NCI-H2081 treated with DMSO at 0.1 percent for 48 hours (cell line): ENCODE measurements at regions not wholly inside any gene's neighbourhood (a gene's known extent, or its start where the extent isn't known, plus 50 kb on each side); places are given as distances from the start of the nearest gene placed in this dataset.
"Not testable (repeated sequence)": the region's sequence is repeated elsewhere in the genome, so short reads cannot be mapped to it uniquely, and the experiment has no call there.

Source experiments
- DNase-seq: peaks from one replicate; lab custom pipeline; 2025; lab: John Stamatoyannopoulos, UW

DNA sequence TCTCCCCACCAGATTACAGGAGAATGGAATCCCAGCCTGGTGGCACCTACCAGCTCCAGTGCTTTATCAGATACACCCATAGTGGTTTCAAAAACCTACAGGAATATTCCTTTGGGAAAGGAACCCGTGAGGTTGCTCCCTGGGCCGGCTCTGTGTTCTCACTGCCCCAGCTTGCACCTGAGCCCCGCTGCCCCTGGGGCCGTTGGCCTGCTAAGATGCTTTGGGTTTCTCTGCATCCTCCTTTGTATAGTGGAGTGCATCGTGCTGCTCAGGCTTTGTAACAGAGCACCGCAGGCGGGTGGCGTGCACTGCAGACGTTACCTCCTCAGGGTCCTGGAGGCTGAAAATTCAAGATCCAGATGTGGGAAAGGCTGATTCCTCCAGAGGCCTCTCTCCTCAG is 414.1 kb downstream of the BRD1 start:
- no peak for DNase-seq

DNA sequence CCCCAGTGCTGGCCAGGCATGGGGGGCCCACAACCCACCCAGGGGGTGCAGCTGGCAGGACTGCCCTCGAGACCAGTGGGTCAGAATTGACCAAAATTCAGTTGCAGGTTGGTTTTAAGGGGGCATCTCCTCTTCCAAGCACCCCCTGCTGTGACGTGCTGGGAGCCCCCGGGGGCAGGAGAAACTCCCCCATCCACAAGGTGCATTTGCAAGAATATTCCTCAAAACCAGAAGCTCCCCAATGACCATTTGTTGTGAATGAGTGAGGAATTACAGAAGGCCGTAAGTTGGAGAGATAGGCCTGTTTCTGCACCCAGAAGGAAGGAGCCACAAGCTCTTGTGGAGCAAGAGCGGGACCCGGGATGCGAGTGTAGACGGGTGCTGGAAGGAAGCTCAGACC is 414.5 kb downstream of the BRD1 start:
- no peak for DNase-seq

- no peak for DNase-seq
Measured at GRCh38 chr22:49412236-49412635, 415.4 kb downstream of the BRD1 start.

GRCh38 chr22:49411236-49411635 is 416.4 kb downstream of the BRD1 start:
- DNase-seq, result no peak

DNA sequence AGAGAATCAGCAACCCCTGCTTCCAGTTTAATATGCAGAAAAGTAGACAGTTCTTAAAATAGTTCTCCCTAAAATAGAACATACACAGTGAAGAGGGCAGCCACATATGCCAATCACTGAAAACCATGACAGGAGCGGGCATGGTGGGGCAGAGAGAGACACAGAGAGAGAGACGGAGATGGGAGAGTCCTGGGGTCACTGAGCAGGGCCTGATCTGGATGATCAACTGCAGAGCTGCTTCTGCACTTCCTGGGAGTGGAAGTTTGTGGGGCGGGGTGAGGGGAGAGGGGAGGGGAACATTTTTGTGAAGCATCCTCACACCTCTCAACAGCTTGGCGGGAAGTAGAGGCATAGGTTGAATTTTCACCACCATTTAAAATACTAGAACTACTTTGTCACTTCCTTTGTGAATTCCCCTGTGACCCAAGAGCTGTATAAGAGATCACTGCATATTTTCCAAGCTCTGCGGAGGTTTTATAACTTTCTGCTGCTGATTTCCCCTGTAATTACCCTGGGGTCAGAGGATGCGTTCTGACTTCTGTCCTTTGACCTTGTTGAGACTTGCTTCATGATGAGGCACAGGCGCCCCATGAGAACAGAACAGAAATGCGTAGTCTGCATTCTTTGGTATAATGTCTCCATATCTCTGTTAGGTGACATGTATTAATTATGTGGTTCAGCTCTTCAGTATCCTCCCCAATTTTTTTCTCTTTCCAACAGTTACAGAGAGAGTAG is 419.4 kb downstream of the BRD1 start:
- DNase-seq, result no peak

DNA sequence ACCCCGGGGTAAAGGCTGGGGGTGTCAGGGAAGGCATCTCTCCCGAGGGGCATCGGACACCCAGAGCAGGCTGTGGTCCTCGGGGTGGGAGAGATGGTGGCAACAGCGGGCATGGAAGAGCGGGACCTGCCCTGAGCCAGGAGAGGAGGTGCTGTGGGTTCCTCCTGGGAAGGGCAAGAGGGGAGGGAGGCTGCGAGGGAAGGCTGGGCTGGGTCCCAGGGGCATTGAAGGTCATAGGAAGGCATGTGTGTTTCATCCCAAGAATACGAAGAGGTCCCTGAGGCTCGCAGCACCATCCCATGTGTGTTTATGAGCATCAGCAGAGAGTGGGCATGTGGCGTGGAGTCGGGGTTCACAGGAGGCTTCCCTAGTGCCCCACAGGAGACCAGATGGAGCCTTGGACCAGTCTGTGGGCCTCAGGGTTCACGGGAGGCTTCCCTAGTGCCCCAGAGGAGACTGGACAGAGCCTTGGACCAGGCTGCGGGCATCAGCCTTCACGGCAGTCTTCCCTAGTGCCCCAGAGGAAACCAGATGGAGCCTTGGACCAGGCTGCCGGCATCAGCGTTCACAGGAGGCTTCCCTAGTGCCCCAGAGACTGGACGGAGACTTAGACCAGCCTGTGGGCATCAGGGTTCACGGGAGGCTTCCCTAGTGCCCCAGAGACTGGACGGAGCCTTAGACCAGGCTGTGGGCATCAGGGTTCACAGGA is 420.6 kb downstream of the BRD1 start:
- no peak for DNase-seq

GRCh38 chr22:49406047-49406650 is 421.5 kb downstream of the BRD1 start:
- no peak for DNase-seq

DNA sequence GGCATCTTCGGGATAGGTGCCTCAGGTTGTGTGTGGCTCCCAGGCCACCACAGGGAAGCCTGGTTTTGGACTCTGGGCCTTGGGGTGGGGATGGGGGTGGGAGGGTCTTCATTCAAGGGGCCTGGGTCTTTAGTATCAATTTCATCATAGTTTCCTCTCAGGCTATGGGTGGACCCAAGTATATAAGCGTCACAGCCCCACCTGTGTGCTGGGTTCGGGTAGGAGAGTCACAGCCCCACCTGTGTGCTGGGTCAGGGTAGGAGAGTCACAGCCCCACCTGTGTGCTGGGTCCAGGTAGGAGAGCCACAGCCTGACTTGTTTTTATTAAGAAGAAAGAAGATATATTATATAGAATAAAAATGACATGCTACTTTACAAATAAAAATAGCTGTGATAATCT is 422.1 kb downstream of the BRD1 start:
- DNase-seq, result no peak

GRCh38 chr22:49404576-49405241 is 423.0 kb downstream of the BRD1 start:
- no peak for DNase-seq

- DNase-seq, result no peak
Measured at GRCh38 chr22:49404020-49404419, 423.7 kb downstream of the BRD1 start.

DNA sequence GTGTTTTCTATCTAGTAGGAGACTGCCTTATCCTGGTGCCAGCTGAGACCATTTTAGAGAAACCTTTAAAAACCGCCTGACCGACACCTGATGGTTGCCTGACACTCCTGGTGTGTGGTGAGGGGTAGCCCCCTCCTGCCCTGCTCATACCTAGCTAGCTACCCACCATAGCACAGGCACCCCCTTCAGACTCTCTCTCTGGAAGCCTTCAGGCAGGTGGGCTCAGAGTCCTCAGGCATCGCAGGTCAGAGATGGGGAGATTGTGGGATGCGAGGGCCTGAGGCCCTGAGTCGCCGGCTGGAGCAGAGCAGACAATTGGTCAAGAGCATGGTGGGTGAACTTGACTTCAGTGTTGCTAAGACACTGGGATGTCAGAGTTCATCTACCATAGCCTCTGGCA is 424.6 kb downstream of the BRD1 start:
- DNase-seq, result no peak

DNA sequence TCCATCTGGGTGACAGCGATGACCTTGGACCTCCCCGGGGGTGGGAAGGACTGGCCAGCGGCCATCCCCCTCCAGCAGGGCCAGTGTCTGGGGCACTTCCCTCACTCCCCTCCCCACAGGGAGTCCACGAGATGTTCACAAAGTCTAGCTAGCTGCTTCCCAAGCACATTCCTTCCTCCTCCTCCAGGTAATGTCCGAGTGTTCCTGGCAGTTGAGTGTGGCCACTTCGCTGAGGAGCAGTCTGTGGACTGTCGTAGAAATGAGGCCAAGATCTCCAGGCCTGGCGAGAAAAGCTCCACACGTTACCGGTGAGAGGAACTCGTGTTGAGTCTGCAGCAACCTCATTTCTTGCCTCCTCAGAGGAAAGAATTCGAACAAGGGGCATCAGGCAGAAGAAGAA is 425.5 kb downstream of the BRD1 start:
- DNase-seq, result no peak

DNA sequence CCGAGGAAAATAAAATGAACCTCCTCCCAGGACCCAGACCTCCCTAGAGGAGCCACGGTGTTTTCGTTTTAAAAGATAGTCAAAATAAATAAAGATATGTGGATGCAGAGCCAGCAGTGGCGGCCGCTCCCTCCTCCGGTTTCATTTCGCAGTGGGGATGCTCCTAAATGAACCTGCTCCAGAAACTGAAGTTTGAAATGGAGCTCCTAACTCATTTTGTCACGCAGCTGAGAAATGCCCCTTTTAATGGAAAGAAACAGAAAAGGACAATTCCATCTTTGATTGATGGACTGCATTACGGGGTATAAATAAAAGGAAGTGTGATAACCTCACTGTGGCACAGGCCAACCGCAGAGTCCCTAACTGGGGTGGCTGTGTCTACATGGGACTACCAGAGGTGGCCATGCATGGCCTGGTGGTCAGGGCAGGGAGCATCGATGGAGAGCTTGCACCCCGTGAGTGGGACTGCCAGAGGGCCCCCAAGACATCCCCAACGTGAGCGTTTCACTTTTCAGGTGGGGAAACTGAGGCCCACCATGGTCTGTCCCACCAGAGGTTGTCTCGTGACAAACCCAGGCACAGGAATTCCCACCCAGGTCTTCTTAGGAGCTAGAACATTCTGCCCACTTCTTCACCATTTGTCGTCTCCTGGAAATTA is 426.6 kb downstream of the BRD1 start:
- DNase-seq, result no peak

DNA sequence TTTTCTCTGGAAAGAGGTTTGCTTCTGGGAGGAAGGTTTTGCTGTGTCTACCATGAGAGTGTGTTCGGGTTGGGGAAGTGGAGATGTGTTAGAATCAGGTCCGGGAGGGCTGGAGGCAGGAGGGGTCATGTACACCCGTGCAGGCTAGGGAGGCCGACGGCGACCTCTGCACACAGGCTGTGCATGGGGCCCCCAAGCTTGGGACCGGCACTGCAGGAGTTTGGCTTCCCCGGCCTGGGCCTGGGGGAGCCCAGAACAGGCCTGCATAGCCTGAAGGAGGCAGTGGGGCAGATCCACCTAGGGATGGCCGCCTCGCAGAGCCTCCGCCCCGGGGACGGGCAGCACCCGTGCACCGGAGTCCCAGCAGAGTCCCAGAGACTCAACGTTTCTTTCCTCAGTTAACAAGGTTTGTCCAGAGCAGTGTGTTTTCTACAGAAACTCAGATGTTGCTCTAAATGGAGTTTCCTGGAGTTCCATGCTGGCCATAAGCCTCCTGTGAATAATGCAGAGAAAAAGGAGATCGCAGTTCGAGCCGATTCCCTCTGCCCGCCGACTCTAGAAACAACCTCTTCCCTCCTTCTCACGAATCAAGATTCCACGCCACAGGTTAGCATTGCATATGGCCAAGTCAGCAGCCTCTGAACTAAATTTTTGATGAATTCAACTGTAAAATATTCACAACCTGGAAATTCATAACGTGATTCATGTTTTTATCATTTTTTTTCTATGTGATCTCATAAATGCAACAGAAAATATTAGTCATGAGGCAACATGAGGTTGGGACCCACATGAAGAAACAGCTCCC is 427.3 kb downstream of the BRD1 start:
- no peak for DNase-seq

DNA sequence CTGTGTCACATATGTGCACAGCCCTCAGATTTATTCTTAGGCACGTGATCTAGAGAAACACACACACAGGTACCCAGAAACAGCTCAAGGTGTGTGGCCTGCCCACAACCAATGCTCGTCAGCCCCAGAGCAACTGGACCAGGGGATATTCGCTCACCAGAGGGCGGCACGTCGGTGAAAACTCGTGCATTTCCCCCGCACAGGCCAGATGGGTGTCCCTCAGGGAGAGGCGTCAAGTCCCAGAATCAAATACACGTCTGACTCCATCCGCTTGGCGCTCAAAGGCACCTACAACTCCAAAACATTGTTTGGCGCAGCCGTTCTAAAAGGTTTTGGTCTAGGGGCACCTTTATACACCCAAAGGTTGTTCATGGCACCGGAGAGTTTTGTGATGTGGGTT is 429.0 kb downstream of the BRD1 start:
- no peak for DNase-seq

DNA sequence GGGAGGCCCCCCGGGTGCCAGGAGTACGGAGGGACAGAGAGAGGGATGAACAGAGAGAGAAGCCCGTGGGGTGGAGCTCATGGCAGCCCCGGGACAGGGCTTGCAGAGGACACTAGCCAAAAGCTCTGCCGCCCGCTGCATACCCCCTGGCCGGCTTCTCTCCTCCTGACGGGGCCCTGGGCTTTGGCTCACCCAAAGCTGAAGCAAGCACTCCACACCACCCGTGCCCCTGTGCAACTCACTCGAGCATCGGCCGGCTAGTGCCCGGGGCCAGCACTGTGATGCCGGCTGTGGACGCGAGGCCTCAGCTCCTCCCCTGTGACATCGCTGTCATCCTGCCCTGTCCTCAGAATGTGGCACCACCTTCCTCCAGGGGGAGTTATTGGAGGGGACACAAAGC is 429.6 kb downstream of the BRD1 start:
- no peak for DNase-seq

- DNase-seq, result no peak
Measured at GRCh38 chr22:49396817-49397216, 430.9 kb downstream of the BRD1 start.

- DNase-seq, result no peak
Measured at GRCh38 chr22:49395617-49396016, 432.1 kb downstream of the BRD1 start.

- not testable (repeated sequence) for DNase-seq
Measured at GRCh38 chr22:49395062-49395461, 432.6 kb downstream of the BRD1 start.

DNA sequence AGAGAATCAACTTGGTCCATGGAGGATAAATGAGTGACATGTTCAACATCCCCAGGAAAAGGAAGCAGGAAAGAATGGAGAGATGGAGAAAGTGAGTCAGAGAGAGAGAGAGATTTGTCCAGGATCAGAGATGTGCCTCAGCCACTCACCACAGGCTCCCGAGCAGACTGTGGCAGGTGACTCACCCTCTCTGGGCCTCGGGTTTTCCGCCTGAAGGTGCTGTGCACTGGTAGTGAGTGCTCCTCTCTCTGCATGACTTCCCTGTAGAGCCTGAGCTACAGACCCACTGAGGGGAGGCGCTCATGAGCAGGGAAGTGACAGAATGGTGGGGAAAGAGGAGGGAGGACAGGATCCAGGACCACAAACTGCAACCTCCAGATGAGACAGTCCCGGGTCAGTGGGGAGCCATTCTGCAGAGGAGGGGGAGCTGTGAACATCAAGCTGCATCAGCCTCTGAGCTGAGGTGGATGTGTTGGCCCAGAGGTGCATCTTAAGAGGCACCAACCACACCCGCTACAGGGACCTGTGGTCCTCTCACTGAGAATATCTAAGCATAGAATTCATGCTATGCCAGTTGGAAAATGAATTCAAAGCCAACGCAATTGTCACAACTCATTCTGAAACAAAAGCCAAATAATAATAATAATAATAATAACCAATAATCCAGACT is 433.4 kb downstream of the BRD1 start:
- no peak for DNase-seq

DNA sequence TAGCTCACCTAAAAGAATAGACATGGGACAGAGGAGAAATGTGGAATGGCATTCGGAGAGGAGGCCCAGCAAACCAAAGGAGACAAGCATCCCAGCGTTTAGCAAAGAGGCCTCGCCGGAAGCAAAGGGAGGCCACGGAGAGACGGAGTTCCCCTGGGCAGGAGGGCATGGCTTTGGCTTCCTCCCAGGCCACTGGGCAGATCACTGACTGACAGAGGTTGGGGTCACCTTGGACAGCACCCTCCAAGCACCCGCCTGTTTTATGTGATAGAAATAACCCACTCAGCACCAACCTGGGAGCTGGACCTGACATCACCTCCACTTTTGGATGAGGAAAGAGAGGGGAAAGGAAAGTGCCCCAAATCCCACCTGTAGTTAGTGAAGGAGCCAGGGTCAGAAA is 434.1 kb downstream of the BRD1 start:
- no peak for DNase-seq
